HCT116 (cell line): ENCODE measurements at regions not wholly inside any gene's neighbourhood (a gene's known extent, or its start where the extent isn't known, plus 50 kb on each side); places are given as distances from the start of the nearest gene placed in this dataset.

ENCODE experiments used
- ATF3 ChIP-seq: IDR thresholded peaks from 2 replicates; pipeline ENCODE4 v1.6.1; 2012
- CBX3 ChIP-seq: IDR thresholded peaks from 2 replicates; pipeline ENCODE4 v1.6.1; 2012; ENCODE audit warnings: low read depth
- CTCF ChIP-seq, 3 experiments: fragments of 200-600 bp in 1 of 3; sonication (generic) in 1 of 3; IDR thresholded peaks in 2 of 3; conservative IDR thresholded peaks in 1 of 3; 2 replicates each; pipeline ENCODE4 v1.5.1; 2012 to 2017; ENCODE audit warnings: low read depth in 2 of 3, low read length in 2 of 3, antibody characterized with exemption in 1 of 3, borderline replicate concordance in 1 of 3, control low read depth in 1 of 3, mild to moderate bottlenecking in 1 of 3, mixed read lengths in 1 of 3, mixed run types in 1 of 3, moderate library complexity in 1 of 3; ENCODE audit not compliant: insufficient read depth in 1 of 3
- EZH2 ChIP-seq: fragments of 200-600 bp; sonication (generic); IDR thresholded peaks from 2 replicates; pipeline ENCODE4 v1.6.1; 2017; ENCODE audit warnings: antibody characterized with exemption, mixed run types
- MAX ChIP-seq: IDR thresholded peaks from 2 replicates; pipeline ENCODE4 v1.6.1; 2012
- POLR2A ChIP-seq: IDR thresholded peaks from 2 replicates; pipeline ENCODE4 v1.7.0; 2011; ENCODE audit warnings: borderline replicate concordance; ENCODE audit not compliant: insufficient read depth, insufficient read length; ENCODE audit errors: extremely low read depth
- POLR2AphosphoS5 ChIP-seq: IDR thresholded peaks from 2 replicates; pipeline ENCODE4 v1.6.1; 2011; ENCODE audit warnings: mild to moderate bottlenecking, low read depth, low read length, moderate library complexity
- RAD21 ChIP-seq: IDR thresholded peaks from 2 replicates; pipeline ENCODE4 v1.6.1; 2012; ENCODE audit warnings: low read depth, mild to moderate bottlenecking
- REST ChIP-seq: IDR thresholded peaks from 2 replicates; pipeline ENCODE4 v1.6.1; 2012; ENCODE audit warnings: low read depth
- SP1 ChIP-seq: IDR thresholded peaks from 2 replicates; pipeline ENCODE4 v1.6.1; 2012; ENCODE audit warnings: low read depth
- YY1 ChIP-seq: IDR thresholded peaks from 2 replicates; pipeline ENCODE4 v1.6.1; 2011; ENCODE audit warnings: low read length, low read depth, moderate library complexity, mild to moderate bottlenecking; ENCODE audit not compliant: insufficient replicate concordance; ENCODE audit errors: extremely low read depth
- ZBTB33 ChIP-seq: IDR thresholded peaks from 2 replicates; pipeline ENCODE4 v1.6.1; 2011; ENCODE audit warnings: mild to moderate bottlenecking, low read length, moderate library complexity; ENCODE audit not compliant: insufficient replicate concordance; ENCODE audit errors: extremely low read depth
- ZFX ChIP-seq: fragments of 450-650 bp; IDR thresholded peaks from 2 replicates; pipeline ENCODE4 v1.6.1; 2017

- TF ChIP-seq CTCF (IDR thresholded peaks at IDR 0.05 in 2 of 3, conservative IDR thresholded peaks at IDR 0.05 in 1 of 3; ENCODE audit: borderline replicate concordance in 1 of 3, insufficient read depth in 1 of 3, low read depth in 2 of 3, low read length in 2 of 3) (no peak), ATF3 (no peak), CBX3 (no peak), POLR2A (no peak), POLR2AphosphoS5 (no peak), MAX (no peak), SP1 (no peak), YY1 (no peak), RAD21 (no peak), EZH2 (no peak), REST (no peak), ZFX (no peak), ZBTB33 (no peak)
Observed at GRCh38 chr1:81135524-81135923, 665.2 kb upstream of the ADGRL2 start.
